Activated naive CD8-positive, alpha-beta T cell treated with anti-CD3 and anti-CD28 coated beads, Interleukin-2, amount 10 ng/mL, durations not matched to agents 7 days and 5 days (primary cell): ENCODE measurements at regions not wholly inside any gene's neighbourhood (a gene's known extent, or its start where the extent isn't known, plus 50 kb on each side); places are given as distances from the start of the nearest gene placed in this dataset.

Source experiments
- ATAC-seq: fragments of 150-1000 bp; cut with Tn5 transposase; one replicate; pipeline ENCODE4 v1.10.0; 2021; ENCODE audit warnings: low read depth, moderate library complexity
- POLR2A ChIA-PET: fragments of 350-600 bp; sonication (Branson Sonifier 250); formaldehyde crosslinking; loops from one replicate; lab custom pipeline; 2021; ENCODE audit warnings: antibody characterized with exemption; lab: Charles Lee
- DNase-seq: peaks from one replicate; pipeline ENCODE4 v3.0.0; 2021
- H3K27ac Mint-ChIP-seq: one replicate; pipeline ENCODE4 v1.8.0; 2022; ENCODE audit warnings: mild to moderate bottlenecking, mixed read lengths
- H3K27me3 Mint-ChIP-seq: one replicate; pipeline ENCODE4 v1.8.0; 2022; ENCODE audit warnings: mild to moderate bottlenecking, moderate library complexity, mixed read lengths
- H3K36me3 Mint-ChIP-seq: one replicate; pipeline ENCODE4 v1.8.0; 2021; ENCODE audit warnings: mild to moderate bottlenecking, mixed read lengths
- H3K4me1 Mint-ChIP-seq: one replicate; pipeline ENCODE4 v1.8.0; 2021; ENCODE audit warnings: mixed read lengths
- H3K4me3 Mint-ChIP-seq: one replicate; pipeline ENCODE4 v1.8.0; 2022; ENCODE audit warnings: mild to moderate bottlenecking, moderate library complexity, mixed read lengths
- H3K9me3 Mint-ChIP-seq: one replicate; pipeline ENCODE4 v1.8.0; 2021; ENCODE audit warnings: mixed read lengths

DNA sequence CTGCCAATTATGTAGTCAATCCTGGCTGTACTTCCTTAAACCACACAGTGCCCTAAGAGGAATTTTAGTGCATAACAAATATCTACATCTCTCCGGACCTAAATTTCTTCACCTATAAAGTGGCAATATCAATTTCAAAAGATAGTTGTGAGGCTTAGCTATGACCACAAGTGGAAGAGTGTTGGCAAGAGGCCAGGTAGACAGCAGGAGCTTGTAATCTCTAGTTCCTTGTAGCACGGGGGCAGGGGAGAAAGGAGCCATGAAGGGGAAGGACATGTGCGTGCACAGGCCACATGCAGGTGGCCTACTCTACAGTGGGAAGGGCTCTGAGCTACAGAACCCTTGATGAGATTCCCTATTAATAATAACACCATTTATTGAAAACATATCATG is 269.7 kb downstream of the ABHD5 start:
- H3K27ac Mint-ChIP-seq, result no peak overlapping the region
- H3K27me3 Mint-ChIP-seq, result peaks cover 23% of the 10 kb centered on the region
- no peak for DNase-seq
- H3K4me3 Mint-ChIP-seq, result no peak overlapping the region
- peaks cover 6% of the 10 kb centered on the region for H3K4me1 Mint-ChIP-seq
- no peaks in the 10 kb centered on the region for H3K36me3 Mint-ChIP-seq
- ATAC-seq, result no peak
- POLR2A ChIA-PET, result no interaction called here
- H3K9me3 Mint-ChIP-seq, result no peaks in the 10 kb centered on the region

DNA sequence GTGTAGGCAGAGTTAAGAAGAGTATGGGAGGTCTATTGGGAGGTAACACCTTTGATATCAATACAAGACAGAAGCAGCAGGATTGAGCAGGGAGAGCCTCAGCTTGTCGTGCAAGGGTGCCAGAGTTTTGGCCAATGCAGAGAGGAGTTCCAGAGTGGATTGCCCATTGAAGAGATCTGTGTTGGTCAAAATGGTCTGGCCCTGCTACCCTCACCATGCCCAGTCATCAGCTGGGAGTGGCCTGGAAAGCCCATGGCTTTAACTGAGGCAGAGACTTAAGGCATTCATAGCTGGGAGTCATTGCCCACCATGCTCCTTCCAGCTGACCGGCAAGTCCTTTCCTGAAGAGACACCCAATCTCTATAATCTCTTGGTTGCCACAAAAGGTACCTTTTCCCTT is 271.3 kb downstream of the ABHD5 start:
- H3K4me3 Mint-ChIP-seq, result no peak overlapping the region
- POLR2A ChIA-PET, result no interaction called here
- DNase-seq (no peak), ATAC-seq (no peak)
- peaks cover 18% of the 10 kb centered on the region for H3K27me3 Mint-ChIP-seq
- peak overlapping the region; percentile 10 for H3K27ac Mint-ChIP-seq
- H3K4me1 Mint-ChIP-seq, result peaks cover 15% of the 10 kb centered on the region
- no peaks in the 10 kb centered on the region for H3K36me3 Mint-ChIP-seq
- H3K9me3 Mint-ChIP-seq, result no peaks in the 10 kb centered on the region

DNA sequence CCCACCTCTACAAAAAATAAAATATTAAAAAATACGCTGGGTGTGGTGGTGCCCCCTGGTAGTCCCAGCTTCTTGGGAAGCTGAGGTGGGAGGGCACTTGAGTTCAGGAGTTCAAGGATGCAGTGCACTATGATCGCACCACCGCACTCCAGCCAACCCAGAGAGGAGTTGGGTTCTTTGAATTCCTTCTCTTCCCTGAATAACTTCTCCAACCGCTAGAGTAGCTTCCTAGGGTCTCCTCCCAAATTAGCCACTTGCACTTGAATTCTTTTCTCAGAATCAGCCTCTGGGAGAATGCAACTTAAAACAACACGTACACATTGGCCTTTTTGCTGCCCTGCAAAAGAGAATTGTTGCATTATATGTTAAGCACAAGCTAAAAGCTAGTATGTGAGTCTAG is 272.5 kb downstream of the ABHD5 start:
- H3K4me1 Mint-ChIP-seq, result peaks cover 15% of the 10 kb centered on the region
- H3K4me3 Mint-ChIP-seq, result no peak overlapping the region
- peaks cover 26% of the 10 kb centered on the region for H3K27me3 Mint-ChIP-seq
- H3K9me3 Mint-ChIP-seq, result no peaks in the 10 kb centered on the region
- DNase-seq (no peak), ATAC-seq (no peak)
- no peaks in the 10 kb centered on the region for H3K36me3 Mint-ChIP-seq
- POLR2A ChIA-PET, result no interaction called here
- no peak overlapping the region for H3K27ac Mint-ChIP-seq

DNA sequence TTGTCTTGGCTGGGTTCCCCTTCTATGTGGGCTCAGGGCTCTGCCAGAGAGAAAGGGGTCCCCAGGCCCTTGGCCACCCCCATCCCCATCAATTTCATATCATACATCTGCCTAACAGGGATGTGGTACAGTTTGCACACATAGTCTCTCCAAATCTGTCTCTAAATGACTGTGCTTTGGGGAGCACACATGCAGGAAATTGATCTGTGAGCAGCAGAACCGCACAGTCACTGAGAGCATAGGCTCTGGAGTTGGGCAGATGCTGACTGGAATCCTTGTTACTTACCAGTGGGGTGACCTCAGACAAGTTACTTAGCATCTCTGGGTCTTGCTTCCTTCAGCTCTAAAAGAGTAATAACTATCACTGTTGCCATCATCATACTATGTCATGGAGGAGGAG is 273.9 kb downstream of the ABHD5 start:
- ATAC-seq (peak; percentile 65), DNase-seq (no peak)
- no peak overlapping the region for H3K27ac Mint-ChIP-seq

GRCh38 chr3:43965656-43966055 is 274.9 kb downstream of the ABHD5 start:
- no peaks in the 10 kb centered on the region for H3K36me3 Mint-ChIP-seq
- POLR2A ChIA-PET, result no interaction called here
- no peak for ATAC-seq
- DNase-seq, result no peak
- H3K4me3 Mint-ChIP-seq, result no peak overlapping the region
- H3K9me3 Mint-ChIP-seq, result no peaks in the 10 kb centered on the region
- peaks cover 15% of the 10 kb centered on the region for H3K4me1 Mint-ChIP-seq
- H3K27me3 Mint-ChIP-seq, result peaks cover 36% of the 10 kb centered on the region
- no peak overlapping the region for H3K27ac Mint-ChIP-seq

More for the DNA sequence above, 273.9 kb downstream of the ABHD5 start:
- POLR2A ChIA-PET, result no interaction called here
- Mint-ChIP-seq H3K4me1 (peaks cover 15% of the 10 kb centered on the region), H3K9me3 (no peaks in the 10 kb centered on the region), H3K4me3 (no peak overlapping the region), H3K36me3 (no peaks in the 10 kb centered on the region), H3K27me3 (peaks cover 39% of the 10 kb centered on the region)

GRCh38 chr3:43966126-43966525 is 275.4 kb downstream of the ABHD5 start:
- POLR2A ChIA-PET, result no interaction called here
- H3K4me3 Mint-ChIP-seq, result peak overlapping the region; percentile 13
- H3K4me1 Mint-ChIP-seq, result peaks cover 15% of the 10 kb centered on the region
- peak; percentile 58 for ATAC-seq
- peaks cover 33% of the 10 kb centered on the region for H3K27me3 Mint-ChIP-seq
- no peaks in the 10 kb centered on the region for H3K9me3 Mint-ChIP-seq
- no peak for DNase-seq
- H3K36me3 Mint-ChIP-seq, result no peaks in the 10 kb centered on the region
- H3K27ac Mint-ChIP-seq, result no peak overlapping the region

DNA sequence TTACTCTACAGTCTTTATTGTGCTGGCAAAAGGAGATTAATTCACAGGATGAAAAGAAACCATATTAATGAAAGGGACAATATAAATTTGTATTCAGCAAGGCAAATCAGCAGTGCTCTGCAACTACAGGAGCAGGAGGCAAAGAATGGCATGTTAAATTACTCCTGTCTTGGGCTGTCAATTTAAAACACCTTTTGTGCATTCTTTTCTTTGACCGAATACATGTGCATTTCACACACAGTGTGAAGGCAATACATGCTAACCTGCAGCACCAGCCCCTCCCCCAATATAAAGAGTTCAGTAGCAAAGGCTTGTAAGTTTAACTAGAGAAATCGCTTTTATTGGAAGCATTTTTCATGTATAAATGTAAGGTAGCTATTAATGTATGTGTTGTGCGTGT is 275.2 kb upstream of the TOPAZ1 start:
- ATAC-seq, result no peak
- Mint-ChIP-seq H3K27ac (no peak overlapping the region), H3K4me3 (no peak overlapping the region), H3K36me3 (no peaks in the 10 kb centered on the region), H3K9me3 (no peaks in the 10 kb centered on the region), H3K27me3 (peaks cover 32% of the 10 kb centered on the region), H3K4me1 (peaks cover 15% of the 10 kb centered on the region)
- POLR2A ChIA-PET, result no interaction called here
- DNase-seq, result no peak

DNA sequence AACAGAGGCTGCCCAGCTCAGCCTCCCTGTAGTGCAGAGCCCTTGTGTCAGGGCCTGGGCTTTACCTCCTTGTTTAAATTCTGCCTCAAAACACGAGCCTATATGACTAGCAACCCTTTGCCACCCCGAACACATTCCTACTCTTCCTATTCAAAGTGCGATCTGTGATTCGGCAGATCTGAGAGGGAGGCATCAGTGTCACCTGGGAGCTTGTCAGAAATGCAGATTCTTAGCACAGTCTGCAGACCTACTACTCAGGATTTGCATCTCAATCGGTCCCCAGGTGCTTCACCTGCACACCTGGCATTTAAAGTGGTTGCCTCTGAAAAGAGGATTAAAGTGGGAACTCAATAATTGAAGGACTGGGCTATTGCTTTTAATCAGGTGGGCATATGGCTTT is 273.2 kb upstream of the TOPAZ1 start:
- Mint-ChIP-seq H3K27ac (no peak overlapping the region), H3K4me3 (no peak overlapping the region), H3K4me1 (peaks cover 15% of the 10 kb centered on the region), H3K9me3 (no peaks in the 10 kb centered on the region), H3K27me3 (peaks cover 29% of the 10 kb centered on the region), H3K36me3 (no peaks in the 10 kb centered on the region)
- POLR2A ChIA-PET, result no interaction called here
- no peak for ATAC-seq
- DNase-seq, result no peak

DNA sequence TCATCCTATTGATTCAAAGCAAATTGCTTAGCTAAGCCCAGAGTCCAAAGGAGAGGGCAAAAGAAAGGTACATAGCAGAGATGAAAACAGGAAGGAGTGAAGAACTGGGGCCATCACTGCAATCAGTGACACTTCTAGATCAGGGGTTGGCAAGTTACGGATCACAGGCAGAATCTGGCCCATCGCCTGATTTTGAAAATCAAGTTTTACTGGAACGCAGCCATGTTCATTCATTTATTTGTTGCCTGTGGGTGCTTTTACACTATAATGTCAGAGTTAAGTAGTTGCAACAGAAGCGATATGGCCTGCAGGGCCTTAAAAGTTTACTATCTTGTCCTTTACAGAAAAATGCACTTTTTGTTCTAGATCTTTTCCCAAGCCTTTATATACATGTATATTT is 271.7 kb upstream of the TOPAZ1 start:
- DNase-seq (no peak), ATAC-seq (no peak)
- peaks cover 12% of the 10 kb centered on the region for H3K4me1 Mint-ChIP-seq
- H3K27me3 Mint-ChIP-seq, result peaks cover 41% of the 10 kb centered on the region
- H3K4me3 Mint-ChIP-seq, result no peak overlapping the region
- no peaks in the 10 kb centered on the region for H3K36me3 Mint-ChIP-seq
- no peak overlapping the region for H3K27ac Mint-ChIP-seq
- POLR2A ChIA-PET, result no interaction called here
- no peaks in the 10 kb centered on the region for H3K9me3 Mint-ChIP-seq

DNA sequence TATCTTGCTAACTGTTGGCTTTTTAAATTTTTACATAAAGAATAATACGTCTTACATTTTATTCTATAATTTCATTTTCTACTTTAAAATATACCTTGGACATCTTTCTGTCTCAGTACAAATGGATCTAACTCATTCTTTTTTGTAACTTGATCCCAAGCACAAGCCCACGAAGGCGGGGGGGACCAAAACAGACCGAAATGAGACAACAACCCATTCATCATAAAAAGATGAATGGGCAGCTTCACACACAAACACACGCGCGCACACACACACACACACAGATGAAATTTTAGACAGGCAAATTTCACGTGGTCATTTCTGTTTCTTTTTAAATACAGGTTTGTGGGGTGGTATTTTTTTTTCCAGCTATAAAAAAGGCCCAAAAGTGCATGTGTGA is 271.3 kb upstream of the TOPAZ1 start:
- H3K27ac Mint-ChIP-seq, result no peak overlapping the region
- POLR2A ChIA-PET, result no interaction called here
- H3K27me3 Mint-ChIP-seq, result peaks cover 42% of the 10 kb centered on the region
- H3K4me1 Mint-ChIP-seq, result peaks cover 10% of the 10 kb centered on the region
- ATAC-seq (no peak), DNase-seq (no peak)
- H3K9me3 Mint-ChIP-seq, result no peaks in the 10 kb centered on the region
- H3K36me3 Mint-ChIP-seq, result no peaks in the 10 kb centered on the region
- no peak overlapping the region for H3K4me3 Mint-ChIP-seq

GRCh38 chr3:43970920-43971319 is 270.8 kb upstream of the TOPAZ1 start:
- Mint-ChIP-seq H3K36me3 (no peaks in the 10 kb centered on the region), H3K4me3 (no peak overlapping the region), H3K27ac (no peak overlapping the region), H3K27me3 (peaks cover 46% of the 10 kb centered on the region), H3K4me1 (peaks cover 5% of the 10 kb centered on the region), H3K9me3 (no peaks in the 10 kb centered on the region)
- ATAC-seq, result no peak
- POLR2A ChIA-PET, result no interaction called here
- no peak for DNase-seq

GRCh38 chr3:43971486-43971885 is 270.2 kb upstream of the TOPAZ1 start:
- POLR2A ChIA-PET, result no interaction called here
- H3K4me1 Mint-ChIP-seq, result no peaks in the 10 kb centered on the region
- H3K9me3 Mint-ChIP-seq, result no peaks in the 10 kb centered on the region
- no peak for ATAC-seq
- no peak overlapping the region for H3K27ac Mint-ChIP-seq
- H3K27me3 Mint-ChIP-seq, result peaks cover 42% of the 10 kb centered on the region
- DNase-seq, result no peak
- no peak overlapping the region for H3K4me3 Mint-ChIP-seq
- no peaks in the 10 kb centered on the region for H3K36me3 Mint-ChIP-seq

DNA sequence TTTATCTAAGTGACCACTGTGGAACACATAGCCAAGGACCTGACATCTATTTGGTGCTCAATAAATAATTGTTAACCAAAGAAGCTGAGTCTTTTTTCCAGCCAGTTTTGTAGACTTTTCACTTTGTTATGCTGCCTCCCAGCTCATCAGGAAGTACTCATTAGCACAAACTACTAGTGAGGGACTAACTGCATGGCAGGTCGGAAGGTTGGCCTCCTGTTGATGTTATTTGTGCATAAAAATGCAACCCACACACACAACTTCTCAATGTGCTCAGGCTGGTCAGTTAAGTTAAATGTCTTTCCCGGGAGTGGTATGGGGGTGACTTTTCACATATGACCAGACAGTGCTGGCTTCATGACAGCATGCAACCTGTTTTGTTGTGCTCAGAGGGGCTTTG is 263.0 kb upstream of the TOPAZ1 start:
- no peak overlapping the region for H3K4me3 Mint-ChIP-seq
- H3K4me1 Mint-ChIP-seq, result no peaks in the 10 kb centered on the region
- no peaks in the 10 kb centered on the region for H3K36me3 Mint-ChIP-seq
- DNase-seq (no peak), ATAC-seq (no peak)
- H3K27ac Mint-ChIP-seq, result no peak overlapping the region
- H3K9me3 Mint-ChIP-seq, result peaks cover 2% of the 10 kb centered on the region
- POLR2A ChIA-PET, result no interaction called here
- H3K27me3 Mint-ChIP-seq, result peaks cover 46% of the 10 kb centered on the region

- no peak for DNase-seq
- Mint-ChIP-seq H3K27me3 (peaks cover 46% of the 10 kb centered on the region), H3K9me3 (peaks cover 2% of the 10 kb centered on the region), H3K4me3 (no peak overlapping the region), H3K27ac (no peak overlapping the region), H3K4me1 (no peaks in the 10 kb centered on the region), H3K36me3 (no peaks in the 10 kb centered on the region)
- no peak for ATAC-seq
- POLR2A ChIA-PET, result no interaction called here
Measured at GRCh38 chr3:43979645-43980044, 262.0 kb upstream of the TOPAZ1 start.
